H1 (cell line): ENCODE measurements at regions not wholly inside any gene's neighbourhood (a gene's known extent, or its start where the extent isn't known, plus 50 kb on each side); places are given as distances from the start of the nearest gene placed in this dataset.

ENCODE experiments used
- CTCF ChIA-PET: fragments of 300-600 bp; sonication (Branson Sonifier 250); formaldehyde crosslinking; loops from one replicate; lab custom pipeline; 2021; ENCODE audit not compliant: partially characterized antibody; lab: Charles Lee
- POLR2A ChIA-PET: fragments of 300-600 bp; sonication (Branson Sonifier 250); formaldehyde crosslinking; loops from one replicate; lab custom pipeline; 2021; ENCODE audit warnings: inconsistent platforms; ENCODE audit not compliant: partially characterized antibody; lab: Charles Lee
- DNase-seq, 2 experiments: peaks; one replicate each; pipeline versions ENCODE4 v3.0.0 to v3.0.0-alpha.2; 2010 to 2022; ENCODE audit warnings: low spot score in 2 of 2, low read depth in 1 of 2, mixed read lengths in 1 of 2
- FAIRE-seq: peaks from 2 replicates; lab custom pipeline; 2011; peaks lifted over from hg19 to GRCh38; lab: Jason Lieb, UNC
- H2AFZ ChIP-seq: 2 replicates; pipeline ENCODE4 v1.8.1; 2012; ENCODE audit warnings: low read length, inconsistent platforms
- H2AK5ac ChIP-seq: 2 replicates; pipeline ENCODE4 v1.6.1; 2013; ENCODE audit warnings: low read depth, low read length
- H2BK120ac ChIP-seq: replicated peaks from 2 replicates; pipeline ENCODE3; 2013; ENCODE audit warnings: low read depth, low read length, inconsistent platforms
- H2BK12ac ChIP-seq: 2 replicates; pipeline ENCODE4 v1.6.1; 2013; ENCODE audit warnings: low read depth, low read length
- H2BK15ac ChIP-seq: 2 replicates; pipeline ENCODE4 v1.6.1; 2013; ENCODE audit warnings: low read length
- H2BK20ac ChIP-seq: 2 replicates; pipeline ENCODE4 v1.6.1; 2013; ENCODE audit warnings: low read length
- H2BK5ac ChIP-seq: 2 replicates; pipeline ENCODE4 v1.6.1; 2013; ENCODE audit warnings: low read depth, low read length
- H3K14ac ChIP-seq: 2 replicates; pipeline ENCODE4 v1.6.1; 2013; ENCODE audit warnings: inconsistent platforms; ENCODE audit not compliant: insufficient read length
- H3K18ac ChIP-seq: 2 replicates; pipeline ENCODE4 v1.6.1; 2013; ENCODE audit warnings: low read length; ENCODE audit errors: extremely low read depth
- H3K23ac ChIP-seq: 2 replicates; pipeline ENCODE4 v1.6.1; 2013; ENCODE audit warnings: inconsistent platforms; ENCODE audit not compliant: insufficient read length
- H3K23me2 ChIP-seq: 2 replicates; pipeline ENCODE4 v1.6.1; 2013; ENCODE audit warnings: low read depth, low read length
- H3K27ac ChIP-seq: 2 replicates; pipeline ENCODE4 v1.6.1; 2011; ENCODE audit warnings: low read depth, low read length, inconsistent platforms
- H3K27me3 ChIP-seq, 4 experiments: replicated peaks in 1 of 4; 1 replicate in 1 of 4; 2 replicates in 3 of 4; pipeline versions ENCODE4 v1.6.1 to v1.8.1; 2011 to 2013; ENCODE audit warnings: low read length in 3 of 4, mild to moderate bottlenecking in 3 of 4, inconsistent platforms in 2 of 4, mixed read lengths in 2 of 4, moderate library complexity in 1 of 4; ENCODE audit not compliant: control insufficient read depth in 3 of 4, insufficient read depth in 3 of 4; ENCODE audit errors: extremely low read depth in 1 of 4
- H3K36me3 ChIP-seq, 4 experiments: 2 replicates each; pipeline versions ENCODE4 v1.6.1 to v1.8.1; 2011 to 2013; ENCODE audit warnings: mild to moderate bottlenecking in 4 of 4, low read length in 3 of 4, moderate library complexity in 2 of 4, control low read depth in 1 of 4, inconsistent platforms in 1 of 4; ENCODE audit not compliant: insufficient read depth in 4 of 4, control insufficient read depth in 2 of 4
- H3K4ac ChIP-seq: replicated peaks from 2 replicates; pipeline ENCODE3; 2013; ENCODE audit warnings: low read length, low read depth, mixed read lengths, inconsistent platforms; ENCODE audit not compliant: insufficient read length
- H3K4me1 ChIP-seq, 4 experiments: replicated peaks in 1 of 4; 1 replicate in 1 of 4; 2 replicates in 3 of 4; pipeline versions ENCODE4 v1.6.1 to v1.8.1; 2011 to 2013; ENCODE audit warnings: low read length in 3 of 4, inconsistent platforms in 2 of 4, mixed read lengths in 1 of 4; ENCODE audit not compliant: insufficient read depth in 4 of 4, control insufficient read depth in 3 of 4
- H3K4me2 ChIP-seq, 2 experiments: 2 replicates each; pipeline versions ENCODE4 v1.6.1 to v1.8.1; 2011 to 2013; ENCODE audit warnings: low read depth in 2 of 2, low read length in 2 of 2, control low read depth in 1 of 2, inconsistent platforms in 1 of 2, mild to moderate bottlenecking in 1 of 2; ENCODE audit not compliant: insufficient read depth in 1 of 2
- H3K4me3 ChIP-seq, 4 experiments: fragments of 200-600, 300-600 bp in 1 of 4; sonication (generic), shearing (Covaris generic), sonication (Bioruptor Twin) in 1 of 4; 2 replicates each; pipeline versions ENCODE4 v1.5.1 to v1.8.1; 2011 to 2016; ENCODE audit warnings: low read length in 4 of 4, low read depth in 3 of 4, control low read depth in 2 of 4, inconsistent platforms in 2 of 4, mild to moderate bottlenecking in 2 of 4, mixed read lengths in 1 of 4, moderate library complexity in 1 of 4; ENCODE audit not compliant: insufficient read depth in 2 of 4; ENCODE audit errors: extremely low read depth in 1 of 4
- H3K56ac ChIP-seq: replicated peaks from 2 replicates; pipeline ENCODE3; 2013; ENCODE audit warnings: low read depth, mild to moderate bottlenecking, mixed read lengths, low read length, inconsistent platforms; ENCODE audit not compliant: insufficient read length
- H3K79me1 ChIP-seq: 2 replicates; pipeline ENCODE4 v1.6.1; 2013; ENCODE audit warnings: low read depth, low read length, control low read depth
- H3K79me2 ChIP-seq, 2 experiments: 2 replicates each; pipeline versions ENCODE4 v1.6.1 to v1.8.1; 2012 to 2013; ENCODE audit warnings: low read length in 2 of 2, mild to moderate bottlenecking in 2 of 2, inconsistent platforms in 1 of 2; ENCODE audit not compliant: insufficient read depth in 2 of 2, control insufficient read depth in 1 of 2
- H3K9ac ChIP-seq, 4 experiments: replicated peaks in 1 of 4; 1 replicate in 1 of 4; 2 replicates in 3 of 4; pipeline versions ENCODE4 v1.6.1 to v1.8.1; 2011 to 2013; ENCODE audit warnings: low read depth in 3 of 4, low read length in 3 of 4, control low read depth in 2 of 4, mild to moderate bottlenecking in 2 of 4, moderate library complexity in 2 of 4, inconsistent platforms in 1 of 4; ENCODE audit errors: extremely low read depth in 1 of 4
- H3K9me3 ChIP-seq, 2 experiments: 2 replicates each; pipeline versions ENCODE4 v1.6.1 to v1.8.1; 2012 to 2013; ENCODE audit warnings: mild to moderate bottlenecking in 2 of 2, moderate library complexity in 2 of 2, control low read depth in 1 of 2, inconsistent platforms in 1 of 2, low read depth in 1 of 2, low read length in 1 of 2, mixed read lengths in 1 of 2; ENCODE audit not compliant: insufficient read depth in 2 of 2
- H4K20me1 ChIP-seq, 2 experiments: replicated peaks in 1 of 2; 2 replicates each; pipeline versions ENCODE3 to v1.8.1; 2011 to 2013; ENCODE audit warnings: inconsistent platforms in 2 of 2, low read length in 2 of 2, mild to moderate bottlenecking in 1 of 2; ENCODE audit not compliant: insufficient read depth in 2 of 2, control insufficient read depth in 1 of 2
- H4K5ac ChIP-seq: 2 replicates; pipeline ENCODE4 v1.6.1; 2013; ENCODE audit warnings: low read length, low read depth, mixed read lengths, inconsistent platforms; ENCODE audit not compliant: insufficient read length
- H4K8ac ChIP-seq: 2 replicates; pipeline ENCODE4 v1.8.0; 2013; ENCODE audit warnings: mild to moderate bottlenecking, moderate library complexity, low read length, inconsistent platforms; ENCODE audit not compliant: insufficient read depth; ENCODE audit errors: extremely low read depth
- H4K91ac ChIP-seq: replicated peaks from 2 replicates; pipeline ENCODE3; 2013; ENCODE audit warnings: low read length, mixed read lengths, inconsistent platforms; ENCODE audit not compliant: insufficient read length
- ASH2L ChIP-seq: fragments of 200-600, 300-600 bp; sonication (generic); IDR thresholded peaks from one replicate; pipeline ENCODE4 v1.7.1; 2017; ENCODE audit warnings: low read length
- BACH1 ChIP-seq: IDR thresholded peaks from 2 replicates; pipeline ENCODE4 v1.6.1; 2012; ENCODE audit warnings: low read length, improper control_type of control experiment
- CHD2 ChIP-seq: IDR thresholded peaks from 2 replicates; pipeline ENCODE4 v1.6.1; 2012; ENCODE audit warnings: low read length, improper control_type of control experiment
- E2F6 ChIP-seq: IDR thresholded peaks from 2 replicates; pipeline ENCODE4 v1.6.1; 2012; ENCODE audit warnings: inconsistent platforms
- FOSL1 ChIP-seq: IDR thresholded peaks from 2 replicates; pipeline ENCODE4 v1.6.1; 2011; ENCODE audit warnings: mild to moderate bottlenecking, low read depth, low read length, moderate library complexity; ENCODE audit not compliant: insufficient read depth
- MAX ChIP-seq: IDR thresholded peaks from 2 replicates; pipeline ENCODE4 v1.6.1; 2012; ENCODE audit warnings: inconsistent platforms
- SAP30 ChIP-seq: fragments of 300-600 bp; sonication (generic); IDR thresholded peaks from 2 replicates; pipeline ENCODE4 v1.7.1; 2012; ENCODE audit warnings: low read length, moderate library complexity, mild to moderate bottlenecking, inconsistent platforms; ENCODE audit not compliant: insufficient read depth, insufficient replicate concordance
- SP1 ChIP-seq: IDR thresholded peaks from 2 replicates; pipeline ENCODE4 v1.6.1; 2011; ENCODE audit warnings: low read depth, low read length
- SP4 ChIP-seq: IDR thresholded peaks from 2 replicates; pipeline ENCODE4 v1.6.1; 2012; ENCODE audit warnings: low read length, inconsistent platforms
- TAF7 ChIP-seq: optimal IDR thresholded peaks from 2 replicates; pipeline ENCODE3; 2011; ENCODE audit warnings: low read depth, mild to moderate bottlenecking, inconsistent platforms, low read length, moderate library complexity, borderline replicate concordance
- TCF12 ChIP-seq: IDR thresholded peaks from 2 replicates; pipeline ENCODE4 v1.6.1; 2011; ENCODE audit warnings: low read depth, mild to moderate bottlenecking, low read length
- USF2 ChIP-seq: IDR thresholded peaks from 2 replicates; pipeline ENCODE4 v1.6.1; 2011; ENCODE audit warnings: low read length, improper control_type of control experiment
- WGBS, 2 experiments: shearing (Covaris generic) in 1 of 2; methylation state at CpG; one replicate each; pipeline versions ENCODE4 v1.1.6 to v1.1.7; 2013 to 2015; ENCODE audit warnings: low lambda C conversion rate in 2 of 2, mixed read lengths in 2 of 2, inconsistent platforms in 1 of 2, low coverage in 1 of 2, missing lambda C conversion rate in 1 of 2; ENCODE audit not compliant: insufficient replicate concordance in 2 of 2, insufficient coverage in 1 of 2, insufficient read length in 1 of 2; ENCODE audit errors: extremely low coverage in 1 of 2, missing lambda C conversion rate in 1 of 2; 5-methylcytosine and 5-hydroxymethylcytosine counted together
- TF ChIP-seq, protein P1 (sequence below): IDR thresholded peaks from 2 replicates; pipeline ENCODE4 v1.6.1; 2011; ENCODE audit warnings: low read depth, mild to moderate bottlenecking, low read length; ENCODE audit not compliant: insufficient read depth

DNA sequence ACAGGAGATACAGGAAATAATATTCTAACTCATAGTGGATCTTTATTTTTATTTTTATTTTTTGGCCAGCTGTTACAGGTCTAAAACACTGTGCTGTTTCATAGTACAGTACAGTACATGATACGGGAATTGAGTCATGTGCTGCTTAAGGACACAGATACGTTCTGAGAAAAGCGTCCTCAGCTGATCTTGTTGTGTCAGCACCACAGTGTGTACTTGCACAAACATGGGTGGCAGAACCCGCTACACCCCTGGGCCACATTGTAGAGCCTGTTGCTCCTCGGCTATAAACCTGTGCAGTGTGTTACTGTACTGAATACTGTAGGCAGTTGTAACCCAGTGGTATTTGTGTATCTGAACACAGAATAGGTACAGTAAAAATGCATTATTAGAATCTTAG lies 183.4 kb downstream of the OR4M2 start:
- Histone ChIP-seq H2BK20ac (no peak overlapping the region), H3K9me3 (peaks cover 25 to 79% of the 10 kb centered on the region in 2 experiments)
- no peak for TF ChIP-seq FOSL1
- TF ChIP-seq, protein P1, sequence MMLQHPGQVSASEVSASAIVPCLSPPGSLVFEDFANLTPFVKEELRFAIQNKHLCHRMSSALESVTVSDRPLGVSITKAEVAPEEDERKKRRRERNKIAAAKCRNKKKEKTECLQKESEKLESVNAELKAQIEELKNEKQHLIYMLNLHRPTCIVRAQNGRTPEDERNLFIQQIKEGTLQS = no peak
- no peak for TF ChIP-seq CHD2
- TF ChIP-seq USF2 = no peak
- TF ChIP-seq TAF7 = no peak
- no peak for TF ChIP-seq SAP30
- no peak for TF ChIP-seq BACH1
- no peak for TF ChIP-seq SP1
- no peak for TF ChIP-seq E2F6
- TF ChIP-seq MAX = no peak
- TF ChIP-seq TCF12 = no peak
- TF ChIP-seq ASH2L = no peak
- TF ChIP-seq SP4 = no peak

More for the DNA sequence above, 183.4 kb downstream of the OR4M2 start:
- H3K4ac ChIP-seq = no peak overlapping the region
- H2BK12ac ChIP-seq = no peak overlapping the region
- no peak overlapping the region for H3K27ac ChIP-seq
- no peak overlapping the region for H3K4me3 ChIP-seq
- H3K79me1 ChIP-seq = no peaks in the 10 kb centered on the region
- ChIA-PET POLR2A (no interaction called here), CTCF (no interaction called here)
- H2AFZ ChIP-seq = no peak overlapping the region
- H4K8ac ChIP-seq = no peak overlapping the region
- H3K79me2 ChIP-seq = no peaks in the 10 kb centered on the region
- no peak overlapping the region for H4K91ac ChIP-seq
- H3K14ac ChIP-seq = no peak overlapping the region
- H2BK120ac ChIP-seq = no peak overlapping the region
- H3K4me1 ChIP-seq = no peaks in the 10 kb centered on the region
- H3K23ac ChIP-seq = no peak overlapping the region
- no peaks in the 10 kb centered on the region; a peak in 1 of 8 replicates for H3K36me3 ChIP-seq
- no peak overlapping the region for H3K18ac ChIP-seq
- no peak overlapping the region for H3K56ac ChIP-seq
- no peaks in the 10 kb centered on the region for H3K27me3 ChIP-seq
- H4K20me1 ChIP-seq = no peaks in the 10 kb centered on the region
- H3K23me2 ChIP-seq = no peaks in the 10 kb centered on the region
- DNase-seq = no peak
- H3K9ac ChIP-seq = no peak overlapping the region
- no peak for FAIRE-seq
- no peak overlapping the region for H3K4me2 ChIP-seq
- H2BK15ac ChIP-seq = no peak overlapping the region
- H2AK5ac ChIP-seq = no peak overlapping the region
- no peak overlapping the region for H2BK5ac ChIP-seq
- H4K5ac ChIP-seq = no peak overlapping the region
- WGBS, 2 experiments = 82% methylated on average over 5 of the region's 5 CpGs; no CpG with 5 or more reads in 1 of the 2 experiments
